HCT116 (cell line): ENCODE measurements at regions not wholly inside any gene's neighbourhood (a gene's known extent, or its start where the extent isn't known, plus 50 kb on each side); places are given as distances from the start of the nearest gene placed in this dataset.

Experiments used
- ATAC-seq: fragments of 200-7000 bp; cut with Tn5 transposase; 2 replicates; pipeline ENCODE4 v1.9.1; 2020; ENCODE audit warnings: mild to moderate bottlenecking, moderate library complexity
- BruUV-seq: library from RNA; stranded (reverse); fragments of 400-500 nt; replicated peaks from 2 replicates; lab custom pipeline; 2021; lab: Mats Ljungman, UMichigan
- CTCF ChIA-PET: fragments of 300-600 bp; sonication (Branson Sonifier 250); formaldehyde crosslinking; loops from one replicate; lab custom pipeline; 2021; ENCODE audit warnings: antibody characterized with exemption; lab: Charles Lee
- POLR2A ChIA-PET: fragments of 300-600, 350-600 bp; sonication (Branson Sonifier 250); formaldehyde crosslinking; loops from one replicate; lab custom pipeline; 2021; ENCODE audit warnings: antibody characterized with exemption; lab: Charles Lee
- RAD21 ChIA-PET, 2 experiments: fragments of 300-600 bp; sonication (Branson Sonifier 250); formaldehyde crosslinking; loops; one replicate each; lab custom pipeline; 2023; ENCODE audit warnings: low total read pairs in 2 of 2; ENCODE audit not compliant: uncharacterized antibody in 2 of 2, unreplicated experiment in 2 of 2, low non-redundant PET in 1 of 2; lab: Charles Lee
- DNase-seq: peaks from one replicate; pipeline ENCODE4 v3.0.0-alpha.2; 2010; ENCODE audit warnings: low read depth, low spot score
- H2AFZ ChIP-seq: fragments of 200-600 bp; shearing (Covaris generic), sonication (generic); 2 replicates; pipeline ENCODE4 v1.6.1; 2017; ENCODE audit warnings: low read depth, mixed run types, mixed read lengths, antibody characterized with exemption, low read length; ENCODE audit not compliant: poor library complexity, severe bottlenecking
- H3K27ac ChIP-seq: 2 replicates; pipeline ENCODE4 v1.5.1; 2012; ENCODE audit warnings: low read depth, low read length
- H3K27me3 ChIP-seq: fragments of 200-600 bp; sonication (generic); 2 replicates; pipeline ENCODE4 v1.6.1; 2016; ENCODE audit warnings: mixed run types, low read length, mixed read lengths; ENCODE audit not compliant: insufficient read depth
- H3K36me3 ChIP-seq, 2 experiments: fragments of 200-500 bp in 1 of 2; fragments of 200-600 bp in 1 of 2; sonication (Bioruptor generic) in 1 of 2; sonication (generic) in 1 of 2; 2 replicates each; pipeline versions ENCODE4 v1.5.1 to v1.6.1; 2014 to 2016; ENCODE audit warnings: low read length in 2 of 2, inconsistent platforms in 1 of 2, mixed read lengths in 1 of 2, mixed run types in 1 of 2; ENCODE audit not compliant: insufficient read depth in 2 of 2, control insufficient read depth in 1 of 2
- H3K4me1 ChIP-seq, 2 experiments: fragments of 200-600 bp in 1 of 2; sonication (generic) in 1 of 2; 2 replicates each; pipeline versions ENCODE4 v1.5.1 to v1.6.1; 2012 to 2017; ENCODE audit warnings: low read length in 2 of 2, inconsistent platforms in 1 of 2, mild to moderate bottlenecking in 1 of 2, mixed read lengths in 1 of 2, mixed run types in 1 of 2, moderate library complexity in 1 of 2; ENCODE audit not compliant: insufficient read depth in 2 of 2, control insufficient read depth in 1 of 2
- H3K4me2 ChIP-seq: fragments of 200-600 bp; sonication (generic); 2 replicates; pipeline ENCODE4 v1.6.1; 2017; ENCODE audit warnings: mixed run types, low read length, mixed read lengths
- H3K4me3 ChIP-seq, 2 experiments: fragments of 200-600 bp in 1 of 2; sonication (generic) in 1 of 2; replicated peaks in 1 of 2; 2 replicates each; pipeline ENCODE4 v1.5.1; 2011 to 2016; ENCODE audit warnings: low read length in 2 of 2, control low read depth in 1 of 2, low read depth in 1 of 2, mild to moderate bottlenecking in 1 of 2, mixed read lengths in 1 of 2, mixed run types in 1 of 2
- H3K79me2 ChIP-seq: fragments of 200-600 bp; sonication (generic); 2 replicates; pipeline ENCODE4 v1.6.1; 2017; ENCODE audit warnings: mild to moderate bottlenecking, mixed run types, low read length, moderate library complexity, mixed read lengths; ENCODE audit not compliant: insufficient read depth
- H3K9ac ChIP-seq: fragments of 200-600 bp; sonication (generic); 2 replicates; pipeline ENCODE4 v1.6.1; 2016; ENCODE audit warnings: low read length, mixed read lengths
- H3K9me2 ChIP-seq: fragments of 200-600 bp; sonication (generic), shearing (Covaris generic); 2 replicates; pipeline ENCODE4 v1.6.1; 2017; ENCODE audit warnings: mixed run types, mild to moderate bottlenecking, moderate library complexity; ENCODE audit not compliant: insufficient read depth
- H3K9me3 ChIP-seq, 2 experiments: fragments of 200-500 bp in 1 of 2; fragments of 200-600 bp in 1 of 2; sonication (Bioruptor generic) in 1 of 2; sonication (generic) in 1 of 2; 2 replicates each; pipeline ENCODE4 v1.6.1; 2014 to 2017; ENCODE audit warnings: low read length in 2 of 2, mixed read lengths in 2 of 2, inconsistent platforms in 1 of 2, low read depth in 1 of 2, mild to moderate bottlenecking in 1 of 2, mixed run types in 1 of 2, moderate library complexity in 1 of 2; ENCODE audit not compliant: control insufficient read depth in 1 of 2, insufficient read depth in 1 of 2
- H4K20me1 ChIP-seq: fragments of 200-600 bp; sonication (generic), shearing (Covaris generic); 2 replicates; pipeline ENCODE4 v1.6.1; 2017; ENCODE audit warnings: mixed run types, mild to moderate bottlenecking, moderate library complexity; ENCODE audit not compliant: insufficient read depth
- CEBPB ChIP-seq: IDR thresholded peaks from 2 replicates; pipeline ENCODE4 v1.6.1; 2012; ENCODE audit warnings: low read depth
- EZH2 ChIP-seq: fragments of 200-600 bp; sonication (generic); IDR thresholded peaks from 2 replicates; pipeline ENCODE4 v1.6.1; 2017; ENCODE audit warnings: antibody characterized with exemption, mixed run types
- EZH2phosphoT487 ChIP-seq: fragments of 200-600 bp; IDR thresholded peaks from 2 replicates; pipeline ENCODE4 v1.6.1; 2018; ENCODE audit warnings: antibody characterized with exemption, borderline replicate concordance
- MAX ChIP-seq: IDR thresholded peaks from 2 replicates; pipeline ENCODE4 v1.6.1; 2012
- POLR2AphosphoS5 ChIP-seq: IDR thresholded peaks from 2 replicates; pipeline ENCODE4 v1.6.1; 2011; ENCODE audit warnings: mild to moderate bottlenecking, low read depth, low read length, moderate library complexity
- SIN3A ChIP-seq: IDR thresholded peaks from 2 replicates; pipeline ENCODE4 v1.6.1; 2012; ENCODE audit warnings: low read depth
- YY1 ChIP-seq: IDR thresholded peaks from 2 replicates; pipeline ENCODE4 v1.6.1; 2011; ENCODE audit warnings: low read length, low read depth, moderate library complexity, mild to moderate bottlenecking; ENCODE audit not compliant: insufficient replicate concordance; ENCODE audit errors: extremely low read depth
- ZBTB33 ChIP-seq: IDR thresholded peaks from 2 replicates; pipeline ENCODE4 v1.6.1; 2011; ENCODE audit warnings: mild to moderate bottlenecking, low read length, moderate library complexity; ENCODE audit not compliant: insufficient replicate concordance; ENCODE audit errors: extremely low read depth
- ZFX ChIP-seq: fragments of 450-650 bp; IDR thresholded peaks from 2 replicates; pipeline ENCODE4 v1.6.1; 2017
- ZNF274 ChIP-seq: fragments of 200-500 bp; sonication (Bioruptor generic); IDR thresholded peaks from 2 replicates; pipeline ENCODE4 v1.6.1; 2014; ENCODE audit warnings: mild to moderate bottlenecking, low read depth, low read length, inconsistent platforms
- intact Hi-C: fragments of 100-400 bp; cut with micrococcal nuclease; formaldehyde crosslinking; loops from 2 replicates; pipeline ENCODE4 v1.10.0; 2022
- TF ChIP-seq, protein P1 (sequence below): IDR thresholded peaks from 2 replicates; pipeline ENCODE4 v1.6.1; 2012

DNA sequence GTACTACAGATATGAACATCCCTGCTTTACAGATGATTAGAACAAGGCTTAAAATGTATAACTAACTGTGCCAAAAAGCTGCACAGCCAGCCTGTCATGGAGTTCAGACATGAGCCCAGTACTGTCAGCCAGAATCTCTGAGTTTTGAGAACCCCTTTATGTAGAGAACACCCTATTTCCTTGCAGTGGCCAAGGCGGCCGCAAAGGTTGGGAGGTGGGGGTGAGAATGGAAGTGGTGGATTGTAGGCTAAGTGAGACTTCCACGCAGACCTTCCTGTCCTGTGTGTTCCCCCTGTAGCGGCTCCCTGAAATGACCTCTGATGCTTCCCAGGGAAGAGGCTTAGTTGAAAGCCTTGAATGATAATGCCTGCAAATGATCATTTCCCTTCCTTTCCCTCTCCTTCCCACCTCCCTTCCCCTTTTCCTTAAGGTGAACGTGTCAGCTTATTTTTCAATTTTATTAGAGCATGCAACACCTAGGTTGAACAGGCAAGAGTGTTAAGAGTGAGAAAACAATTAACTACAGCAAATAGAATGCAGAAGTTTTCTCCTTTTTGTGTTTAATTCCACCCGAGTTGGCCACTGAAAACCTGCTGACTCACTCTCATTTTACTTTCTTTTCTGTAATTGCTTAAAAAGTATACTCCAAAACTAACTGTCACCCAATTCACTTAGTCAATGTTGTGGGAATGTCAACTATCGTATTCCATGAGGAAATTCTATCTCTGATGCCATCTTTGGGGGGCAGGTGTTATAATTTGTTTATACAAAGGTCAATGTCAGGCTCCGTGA, 167.0 kb upstream of the EDNRB start:
- no peak for DNase-seq
- RAD21 ChIA-PET: no interaction called here
- Histone ChIP-seq H3K27me3 (no peaks in the 10 kb centered on the region), H3K9ac (no peak overlapping the region)
- TF ChIP-seq ZNF274 (no peak), CEBPB (no peak)
- TF ChIP-seq, all 23 proteins: peak for 0
- BruUV-seq: no TSS peak
- H3K27ac ChIP-seq: no peak overlapping the region
- POLR2A ChIA-PET: no interaction called here
- no peaks in the 10 kb centered on the region for H3K36me3 ChIP-seq
- no peaks in the 10 kb centered on the region for H3K4me1 ChIP-seq
- H3K4me3 ChIP-seq: no peak overlapping the region
- CTCF ChIA-PET: no interaction called here
- H3K79me2 ChIP-seq: no peaks in the 10 kb centered on the region
- no peak overlapping the region for H2AFZ ChIP-seq
- H3K9me3 ChIP-seq: peaks cover 0 to 5% of the 10 kb centered on the region in 2 experiments; a peak in 1 of 4 replicates
- ATAC-seq: no peak
- no peak overlapping the region for H3K4me2 ChIP-seq
- intact Hi-C loops: no loop called here
- no peaks in the 10 kb centered on the region for H3K9me2 ChIP-seq
- H4K20me1 ChIP-seq: no peaks in the 10 kb centered on the region

DNA sequence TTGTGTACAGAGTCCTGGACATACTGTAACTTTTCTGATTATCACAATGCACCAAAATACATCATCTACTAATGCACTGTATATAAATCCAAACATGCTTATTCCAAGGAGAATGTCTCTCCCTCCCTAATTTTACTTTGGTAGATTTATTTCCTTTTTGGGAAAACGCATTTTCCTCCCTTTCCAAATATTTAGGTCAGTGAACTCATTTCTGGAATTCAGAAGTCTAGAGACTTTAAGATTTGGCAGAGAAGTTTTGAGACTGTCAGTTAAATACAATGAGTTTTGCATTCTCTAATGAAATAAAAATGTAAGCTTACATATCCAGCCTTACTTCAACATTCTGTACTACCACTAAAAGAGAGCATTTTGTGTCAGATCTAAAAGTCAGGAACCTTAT, 165.8 kb upstream of the EDNRB start:
- H3K27me3 ChIP-seq: no peaks in the 10 kb centered on the region
- no peaks in the 10 kb centered on the region for H3K4me1 ChIP-seq
- CTCF ChIA-PET: no interaction called here
- intact Hi-C loops: no loop called here
- TF ChIP-seq EZH2 (no peak), EZH2phosphoT487 (no peak), POLR2AphosphoS5 (no peak), SIN3A (no peak), ZBTB33 (no peak), ZFX (no peak), YY1 (no peak), MAX (no peak)
- TF ChIP-seq, protein P1, sequence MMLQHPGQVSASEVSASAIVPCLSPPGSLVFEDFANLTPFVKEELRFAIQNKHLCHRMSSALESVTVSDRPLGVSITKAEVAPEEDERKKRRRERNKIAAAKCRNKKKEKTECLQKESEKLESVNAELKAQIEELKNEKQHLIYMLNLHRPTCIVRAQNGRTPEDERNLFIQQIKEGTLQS: no peak
- no peak overlapping the region for H3K9ac ChIP-seq
- H4K20me1 ChIP-seq: no peaks in the 10 kb centered on the region
- DNase-seq (no peak), ATAC-seq (no peak)
- H3K79me2 ChIP-seq: no peaks in the 10 kb centered on the region
- H3K9me3 ChIP-seq: peaks cover 0 to 5% of the 10 kb centered on the region in 2 experiments; a peak in 1 of 4 replicates
- H3K4me3 ChIP-seq: no peak overlapping the region
- H3K4me2 ChIP-seq: no peak overlapping the region
- H3K36me3 ChIP-seq: no peaks in the 10 kb centered on the region
- H2AFZ ChIP-seq: no peak overlapping the region
- BruUV-seq: no TSS peak
- H3K9me2 ChIP-seq: no peaks in the 10 kb centered on the region
- POLR2A ChIA-PET: no interaction called here
- RAD21 ChIA-PET: no interaction called here
- H3K27ac ChIP-seq: no peak overlapping the region
